Neural crest cell (in vitro differentiated cells): ENCODE measurements at regions not wholly inside any gene's neighbourhood (a gene's known extent, or its start where the extent isn't known, plus 50 kb on each side); places are given as distances from the start of the nearest gene placed in this dataset.

ENCODE experiments used
- DNase-seq: peaks from one replicate; pipeline ENCODE4 v3.0.0; 2021; ENCODE audit warnings: low read depth, mixed read lengths, low spot score
- H3K27ac Mint-ChIP-seq: one replicate; pipeline ENCODE4 v1.8.0; 2021; ENCODE audit warnings: mild to moderate bottlenecking, mixed read lengths; ENCODE audit not compliant: unreplicated experiment
- H3K27me3 Mint-ChIP-seq: 2 replicates; pipeline ENCODE4 v1.8.0; 2021; ENCODE audit warnings: low read depth, mild to moderate bottlenecking, mixed read lengths
- H3K36me3 Mint-ChIP-seq: 2 replicates; pipeline ENCODE4 v1.8.0; 2021; ENCODE audit warnings: low read depth, mild to moderate bottlenecking, mixed read lengths
- H3K4me1 Mint-ChIP-seq: 2 replicates; pipeline ENCODE4 v1.8.0; 2021; ENCODE audit warnings: mixed read lengths
- H3K4me3 Mint-ChIP-seq: one replicate; pipeline ENCODE4 v1.8.0; 2021; ENCODE audit warnings: mild to moderate bottlenecking, mixed read lengths
- H3K9me3 Mint-ChIP-seq: 2 replicates; pipeline ENCODE4 v1.8.0; 2021; ENCODE audit warnings: mixed read lengths
- TF ChIP-seq, protein P1 (sequence below): fragments of 200-600 bp; sonication (generic); conservative IDR thresholded peaks from 2 replicates; pipeline ENCODE4 v1.5.0; 2021; ENCODE audit warnings: antibody characterized with exemption, mild to moderate bottlenecking

DNA sequence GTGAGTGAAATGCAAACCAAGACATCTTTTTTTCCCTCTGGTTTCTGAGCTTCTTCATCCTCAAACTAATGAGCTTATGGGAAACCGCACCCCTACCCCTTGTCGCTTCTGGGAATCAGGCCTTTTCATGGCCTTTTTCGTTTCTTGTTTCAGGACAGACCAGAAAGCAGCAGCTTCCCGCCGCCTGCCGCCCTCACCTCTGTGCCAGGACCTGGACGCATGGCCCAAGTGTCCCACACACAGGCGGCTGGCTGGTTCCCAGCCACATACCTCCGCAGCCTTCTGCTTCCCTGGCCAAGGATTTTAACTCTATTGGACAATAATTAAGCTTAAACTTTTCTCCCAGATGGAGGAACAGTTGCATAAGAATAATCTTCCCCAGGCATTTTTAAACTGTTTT lies 114.1 kb upstream of the SLITRK1 start:
- Mint-ChIP-seq H3K4me3 (no peak overlapping the region), H3K36me3 (no peaks in the 10 kb centered on the region), H3K27me3 (no peaks in the 10 kb centered on the region), H3K9me3 (no peaks in the 10 kb centered on the region), H3K4me1 (no peaks in the 10 kb centered on the region), H3K27ac (no peak overlapping the region)
- DNase-seq, result no peak
- TF ChIP-seq, protein P1, sequence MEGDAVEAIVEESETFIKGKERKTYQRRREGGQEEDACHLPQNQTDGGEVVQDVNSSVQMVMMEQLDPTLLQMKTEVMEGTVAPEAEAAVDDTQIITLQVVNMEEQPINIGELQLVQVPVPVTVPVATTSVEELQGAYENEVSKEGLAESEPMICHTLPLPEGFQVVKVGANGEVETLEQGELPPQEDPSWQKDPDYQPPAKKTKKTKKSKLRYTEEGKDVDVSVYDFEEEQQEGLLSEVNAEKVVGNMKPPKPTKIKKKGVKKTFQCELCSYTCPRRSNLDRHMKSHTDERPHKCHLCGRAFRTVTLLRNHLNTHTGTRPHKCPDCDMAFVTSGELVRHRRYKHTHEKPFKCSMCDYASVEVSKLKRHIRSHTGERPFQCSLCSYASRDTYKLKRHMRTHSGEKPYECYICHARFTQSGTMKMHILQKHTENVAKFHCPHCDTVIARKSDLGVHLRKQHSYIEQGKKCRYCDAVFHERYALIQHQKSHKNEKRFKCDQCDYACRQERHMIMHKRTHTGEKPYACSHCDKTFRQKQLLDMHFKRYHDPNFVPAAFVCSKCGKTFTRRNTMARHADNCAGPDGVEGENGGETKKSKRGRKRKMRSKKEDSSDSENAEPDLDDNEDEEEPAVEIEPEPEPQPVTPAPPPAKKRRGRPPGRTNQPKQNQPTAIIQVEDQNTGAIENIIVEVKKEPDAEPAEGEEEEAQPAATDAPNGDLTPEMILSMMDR, result no peak

DNA sequence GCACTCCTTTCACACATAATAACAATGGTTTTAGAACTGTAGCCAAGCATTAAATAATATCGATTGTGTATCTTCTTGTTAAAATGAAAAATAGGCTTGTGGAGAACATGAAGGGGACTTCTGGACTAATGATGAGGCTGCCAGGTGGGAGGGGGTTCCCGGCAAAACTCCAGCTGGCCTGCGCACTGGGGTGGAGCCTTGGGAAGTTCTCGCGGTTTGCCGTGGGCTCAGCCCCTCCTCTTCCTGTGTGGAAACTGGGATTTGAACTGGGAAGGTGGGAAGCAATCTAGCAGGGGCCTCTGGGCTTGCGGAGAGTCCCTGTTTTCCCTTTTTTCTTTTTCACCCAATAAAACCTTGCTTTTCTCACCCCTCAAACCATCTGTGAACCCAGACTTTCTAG lies 113.7 kb upstream of the SLITRK1 start:
- Mint-ChIP-seq H3K27me3 (no peaks in the 10 kb centered on the region), H3K27ac (no peak overlapping the region), H3K4me1 (no peaks in the 10 kb centered on the region), H3K36me3 (no peaks in the 10 kb centered on the region), H3K4me3 (no peak overlapping the region), H3K9me3 (no peaks in the 10 kb centered on the region)
- DNase-seq, result no peak
- TF ChIP-seq, protein P1, result no peak

DNA sequence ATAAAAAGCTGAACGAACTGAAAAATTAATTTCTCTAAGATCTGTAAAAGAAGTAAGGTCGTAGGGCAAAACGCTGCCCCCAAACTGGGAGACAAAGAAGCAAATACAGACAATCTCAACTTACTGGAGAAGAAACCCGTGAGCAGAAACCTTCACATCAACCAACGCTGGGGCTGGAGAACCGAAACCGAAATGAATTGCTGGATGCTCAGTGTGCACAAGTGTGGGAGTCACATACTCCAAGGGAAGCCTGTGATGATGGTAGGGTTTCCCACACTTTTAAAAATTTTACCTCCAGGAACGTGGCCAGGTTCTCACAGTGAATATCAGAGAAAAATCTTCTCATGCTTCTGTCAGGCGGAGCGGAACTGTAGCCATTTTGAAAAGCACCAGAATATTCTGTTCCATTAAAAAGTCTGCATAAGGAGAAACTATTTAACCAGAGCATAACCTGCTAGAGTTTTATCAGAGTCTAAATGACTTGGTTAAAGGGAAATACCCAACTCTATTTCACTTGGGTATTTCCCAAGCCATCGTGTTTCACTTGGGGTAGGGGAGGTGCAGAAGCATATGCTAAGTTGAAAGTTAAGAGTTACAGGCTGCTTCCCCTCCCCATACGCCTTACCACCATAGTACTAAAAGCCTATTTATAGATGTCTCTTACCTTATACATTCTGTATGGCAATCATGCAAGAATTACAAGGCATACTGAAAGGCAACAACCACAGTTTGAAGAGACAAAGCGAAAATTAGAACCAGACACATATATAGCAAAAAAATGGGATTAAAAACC lies 110.5 kb upstream of the SLITRK1 start:
- H3K27ac Mint-ChIP-seq, result no peak overlapping the region
- no peak overlapping the region for H3K4me3 Mint-ChIP-seq
- no peak for DNase-seq
- H3K9me3 Mint-ChIP-seq, result no peaks in the 10 kb centered on the region
- no peaks in the 10 kb centered on the region for H3K36me3 Mint-ChIP-seq
- H3K4me1 Mint-ChIP-seq, result no peaks in the 10 kb centered on the region
- H3K27me3 Mint-ChIP-seq, result no peaks in the 10 kb centered on the region
- TF ChIP-seq, protein P1, result no peak

DNA sequence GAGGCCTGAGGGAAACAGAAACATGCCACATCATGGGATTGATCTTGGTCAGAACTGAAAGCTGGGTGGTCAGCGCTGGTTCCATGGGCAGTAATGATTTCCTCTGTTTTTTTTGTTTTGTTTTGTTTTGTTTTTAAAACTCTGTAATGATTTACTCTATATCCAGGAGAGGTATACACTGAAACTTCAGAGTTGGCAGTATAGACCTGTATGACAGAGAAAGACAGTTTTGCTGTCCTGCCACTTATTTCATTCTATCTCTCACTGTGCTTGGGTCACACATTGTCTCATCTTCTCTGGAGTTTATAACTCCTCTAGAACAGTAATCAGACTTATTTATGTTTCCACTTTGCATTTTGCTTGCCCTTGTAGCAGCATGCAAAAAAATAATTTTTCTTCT lies 105.1 kb upstream of the SLITRK1 start:
- Mint-ChIP-seq H3K9me3 (no peaks in the 10 kb centered on the region), H3K27me3 (no peaks in the 10 kb centered on the region), H3K27ac (no peak overlapping the region), H3K4me3 (no peak overlapping the region), H3K36me3 (no peaks in the 10 kb centered on the region), H3K4me1 (no peaks in the 10 kb centered on the region)
- TF ChIP-seq, protein P1, result no peak
- DNase-seq, result no peak

DNA sequence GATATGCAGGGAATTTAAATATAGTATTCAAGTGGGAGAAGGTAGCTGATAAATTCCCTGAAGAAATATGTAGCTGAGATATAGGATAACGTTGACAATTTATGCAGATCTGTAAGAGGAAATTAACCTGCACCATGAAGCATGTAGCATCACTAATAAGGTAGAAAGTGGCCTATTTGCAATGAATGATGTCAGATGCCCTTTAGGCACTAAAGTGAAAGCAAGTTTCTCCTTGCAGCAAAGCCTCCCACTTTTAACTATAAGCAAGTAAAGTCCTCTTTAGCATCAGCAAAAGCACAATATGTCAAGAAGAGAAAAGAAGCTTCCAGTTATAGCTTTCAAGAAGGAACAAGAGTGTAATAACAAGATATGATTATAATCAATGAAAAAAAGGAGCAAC lies 102.5 kb upstream of the SLITRK1 start:
- no peak for DNase-seq
- Mint-ChIP-seq H3K4me3 (no peak overlapping the region), H3K27ac (no peak overlapping the region), H3K27me3 (no peaks in the 10 kb centered on the region), H3K9me3 (no peaks in the 10 kb centered on the region), H3K36me3 (no peaks in the 10 kb centered on the region), H3K4me1 (no peaks in the 10 kb centered on the region)
- TF ChIP-seq, protein P1, result no peak
